HG03439 (cell line): ENCODE measurements at regions not wholly inside any gene's neighbourhood (a gene's known extent, or its start where the extent isn't known, plus 50 kb on each side); places are given as distances from the start of the nearest gene placed in this dataset.

Experiments used
- ATAC-seq: cut with Tn5 transposase; IDR thresholded peaks from one replicate; pipeline ENCODE4 v1.9.1; 2021; ENCODE audit warnings: mild to moderate bottlenecking, moderate library complexity; ENCODE audit not compliant: unreplicated experiment

DNA sequence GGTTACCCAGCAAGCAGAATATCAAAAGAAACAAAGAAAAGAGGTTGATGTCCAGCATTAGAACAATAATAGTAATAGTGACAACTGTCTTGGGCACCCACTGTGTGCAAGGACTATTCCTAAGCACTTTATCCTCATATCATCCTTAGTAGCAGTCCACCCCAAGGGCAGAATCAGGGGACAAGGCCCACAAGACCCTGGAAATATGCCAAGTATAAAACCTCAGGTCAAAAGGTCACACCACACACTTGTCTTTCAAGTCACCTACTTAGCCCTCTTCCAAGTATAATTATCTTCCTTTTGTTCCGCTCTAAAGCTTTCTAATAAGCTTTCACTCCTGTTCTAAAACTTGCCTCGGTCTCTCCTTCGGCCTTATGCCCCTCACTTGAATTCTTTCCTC lies 124.0 kb upstream of the STT3B start:
- ATAC-seq: no peak

DNA sequence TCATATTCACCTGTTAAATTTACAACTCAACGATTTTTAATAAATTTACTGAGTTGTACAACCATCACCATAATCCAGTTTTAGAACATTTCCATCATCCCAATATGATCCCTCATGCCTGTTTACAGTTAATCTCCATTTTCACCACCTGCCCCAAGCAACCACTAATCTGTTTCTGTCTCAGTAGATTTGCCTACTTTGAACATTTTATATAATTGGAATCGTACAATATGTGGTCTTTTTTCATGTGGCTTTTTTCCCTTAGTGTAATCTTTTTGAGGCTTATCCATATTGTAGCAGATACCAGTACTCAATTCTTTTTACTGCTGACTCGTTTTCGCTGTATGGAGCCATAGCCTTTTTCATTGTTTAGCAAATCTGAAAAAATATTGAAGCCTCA lies 123.3 kb upstream of the STT3B start:
- ATAC-seq: no peak

DNA sequence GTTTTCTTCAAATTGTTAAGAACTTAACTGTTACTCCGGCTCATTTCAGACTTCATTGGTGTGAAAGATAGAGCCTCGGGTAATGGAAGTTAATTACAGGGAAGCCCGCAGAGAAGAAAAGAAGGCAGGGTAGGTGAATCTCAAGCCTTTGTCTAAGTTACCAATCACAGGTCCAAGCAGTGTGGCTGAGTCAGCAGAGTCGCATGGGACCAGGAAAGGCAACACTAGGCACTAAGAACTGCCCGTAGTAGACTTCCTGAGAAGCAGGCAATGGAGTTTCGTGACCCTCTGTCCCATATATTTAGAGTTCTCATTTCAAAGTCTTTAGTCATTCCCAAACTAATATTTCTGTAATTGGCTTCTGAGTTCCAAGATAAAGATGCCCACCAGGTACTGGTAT lies 122.9 kb upstream of the STT3B start:
- ATAC-seq: no peak

DNA sequence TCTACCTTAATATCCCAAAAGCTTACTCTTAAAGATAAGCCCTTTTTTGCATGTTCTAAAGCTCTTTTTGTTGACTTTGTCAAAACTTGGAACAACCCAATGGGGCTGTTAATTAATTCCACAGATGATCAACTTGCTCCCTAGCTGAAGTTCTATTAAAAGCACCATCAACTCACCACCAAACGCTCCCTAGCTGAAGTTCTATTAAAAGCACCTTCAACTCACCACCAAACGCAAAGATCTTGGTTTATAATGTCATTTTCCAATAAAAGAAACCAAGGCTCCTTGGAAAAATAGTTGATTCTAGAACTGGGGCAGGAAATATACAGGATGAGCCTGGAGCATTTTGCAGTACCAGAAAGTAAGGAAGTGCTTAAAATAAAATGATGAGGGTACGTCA lies 122.3 kb upstream of the STT3B start:
- no peak for ATAC-seq

DNA sequence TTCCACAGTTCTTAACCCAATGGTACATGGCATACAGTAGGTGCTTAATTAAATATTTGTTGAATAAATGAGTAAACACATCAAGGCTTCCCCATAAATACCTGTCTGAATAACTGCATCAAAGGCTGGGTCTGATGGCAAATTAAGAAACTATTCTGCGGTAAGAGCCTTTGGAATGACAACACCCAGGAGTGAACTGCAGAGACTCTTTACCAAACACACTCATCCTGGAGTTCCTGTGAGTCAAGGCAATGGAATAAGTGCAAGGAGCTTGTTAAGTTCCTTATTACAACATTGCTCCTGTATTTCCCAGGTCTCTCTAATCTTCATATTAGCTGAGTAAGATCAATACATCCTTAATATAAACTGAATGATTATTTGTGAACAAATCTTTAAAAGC lies 119.9 kb upstream of the STT3B start:
- ATAC-seq: no peak

DNA sequence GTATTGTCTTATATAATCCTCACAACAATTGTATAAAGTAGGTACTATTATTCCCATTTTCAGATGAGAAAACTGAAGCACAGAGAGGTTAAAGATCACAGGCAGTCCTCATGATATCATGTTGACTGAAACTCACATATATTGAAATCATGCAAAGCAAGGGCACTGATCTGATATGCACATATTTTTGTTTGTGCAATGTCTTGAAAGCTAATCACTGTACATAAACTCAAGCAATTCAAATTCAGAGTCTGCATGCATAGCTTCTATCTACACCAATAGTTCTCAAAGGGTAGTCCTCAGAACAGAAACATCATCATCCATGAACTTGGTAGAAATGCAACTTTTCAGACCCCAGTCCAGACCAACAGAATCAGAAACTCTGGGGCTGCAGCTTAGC lies 119.2 kb upstream of the STT3B start:
- ATAC-seq: no peak

DNA sequence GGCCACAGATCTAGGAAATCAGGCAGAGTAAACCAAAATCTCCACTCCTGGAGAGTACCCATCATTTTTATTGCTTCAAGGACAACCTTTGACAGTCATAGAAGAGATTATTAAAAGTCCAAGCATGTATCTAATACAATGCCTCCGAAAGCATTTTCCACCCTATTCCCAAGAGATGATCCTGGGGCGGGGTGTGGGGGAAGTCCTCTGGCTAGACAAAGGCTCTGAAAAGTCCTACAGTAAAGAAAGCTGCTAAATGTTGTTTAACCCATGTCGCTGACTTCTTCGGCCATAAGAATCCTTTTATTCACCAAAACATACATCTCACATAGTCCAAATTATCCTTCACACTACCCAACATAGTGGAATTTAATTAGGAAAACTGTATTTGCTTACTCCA lies 115.7 kb upstream of the STT3B start:
- ATAC-seq: no peak

DNA sequence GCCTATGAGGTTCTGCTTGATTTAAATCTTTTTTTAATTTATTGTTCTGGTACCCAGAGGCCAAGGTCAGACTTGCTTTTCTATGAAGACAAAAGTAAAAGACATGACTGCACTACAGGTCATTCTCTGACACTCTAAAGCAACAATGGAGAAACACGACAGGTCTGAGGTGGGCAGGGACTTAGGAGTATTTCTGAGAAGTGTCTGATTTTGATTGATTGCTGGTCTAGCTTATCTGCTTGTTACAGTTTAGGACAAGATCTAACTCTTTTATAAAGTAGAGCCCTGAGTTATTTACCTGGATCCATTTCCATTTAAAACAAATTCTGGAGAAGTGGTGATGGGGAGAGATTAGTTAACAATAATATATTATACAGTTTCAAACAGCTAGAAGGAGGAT lies 115.2 kb upstream of the STT3B start:
- ATAC-seq: no peak

DNA sequence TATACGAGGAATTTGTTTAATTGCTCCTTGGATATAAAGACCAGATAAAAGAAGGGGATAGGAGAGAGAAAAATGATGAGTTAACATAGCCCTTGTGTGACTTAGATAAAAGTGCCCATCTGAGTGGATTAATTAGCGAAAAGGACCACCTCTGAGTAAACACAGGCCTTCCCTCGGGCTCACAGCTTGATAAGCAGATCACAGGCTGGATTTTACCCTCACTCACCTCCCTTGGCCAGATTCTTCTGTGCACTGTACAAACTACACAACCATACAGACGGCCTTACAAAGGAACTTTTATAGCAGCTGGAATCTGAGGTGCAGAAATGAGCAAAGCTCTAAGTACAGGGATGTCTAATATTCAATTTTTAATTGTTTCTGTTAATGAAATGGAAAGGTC lies 112.4 kb upstream of the STT3B start:
- no peak for ATAC-seq

DNA sequence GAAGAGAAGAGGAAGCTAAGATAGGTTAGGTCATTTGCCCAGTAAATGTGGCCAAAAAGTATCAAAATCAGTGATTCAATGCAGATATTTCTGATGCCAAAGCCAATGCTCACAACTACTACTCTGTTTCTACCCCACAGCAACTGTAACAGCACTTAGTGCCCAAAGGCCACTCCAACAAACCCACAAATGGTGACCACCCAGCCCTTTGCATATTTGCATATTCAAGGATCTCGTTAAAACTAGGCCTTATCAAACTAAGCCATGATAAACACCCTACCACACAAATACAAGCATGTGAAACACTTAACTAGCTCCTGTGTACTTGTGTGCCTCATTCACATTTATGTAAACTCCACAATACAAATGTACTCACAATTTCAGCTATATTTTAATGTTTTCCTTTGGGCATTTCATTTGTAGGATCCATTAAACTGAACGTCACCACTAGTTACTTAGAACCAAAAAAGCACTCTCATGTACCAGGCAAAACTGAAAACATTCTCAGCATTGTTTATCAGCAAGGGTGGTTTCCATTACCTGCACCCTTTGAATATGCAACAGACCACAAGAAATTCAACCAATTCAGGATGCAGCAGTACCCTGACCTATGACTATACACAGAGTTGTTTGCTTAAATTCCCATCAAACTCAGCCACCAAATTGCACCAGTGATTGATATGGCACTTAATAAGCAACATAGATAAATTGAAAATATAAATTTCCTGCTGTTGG lies 111.2 kb upstream of the STT3B start:
- no peak for ATAC-seq

DNA sequence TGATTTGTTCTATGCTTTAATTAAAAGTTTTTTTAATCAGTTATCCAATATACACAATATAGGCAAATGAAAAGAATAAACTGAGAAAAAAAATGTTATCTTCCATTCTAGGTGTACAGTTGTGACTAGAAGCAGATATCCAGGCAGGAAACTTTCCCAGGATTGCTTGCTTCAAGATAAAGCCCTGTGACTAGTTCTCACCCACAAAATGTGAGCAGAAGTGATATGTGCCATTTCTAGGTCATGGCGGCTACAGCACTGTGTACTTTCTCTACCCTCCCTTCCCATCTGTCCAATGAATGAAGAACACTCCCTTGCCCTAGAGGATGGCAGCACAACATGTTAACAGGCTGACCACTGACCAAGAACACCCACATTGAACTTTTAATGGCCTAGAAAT lies 110.5 kb upstream of the STT3B start:
- no peak for ATAC-seq

DNA sequence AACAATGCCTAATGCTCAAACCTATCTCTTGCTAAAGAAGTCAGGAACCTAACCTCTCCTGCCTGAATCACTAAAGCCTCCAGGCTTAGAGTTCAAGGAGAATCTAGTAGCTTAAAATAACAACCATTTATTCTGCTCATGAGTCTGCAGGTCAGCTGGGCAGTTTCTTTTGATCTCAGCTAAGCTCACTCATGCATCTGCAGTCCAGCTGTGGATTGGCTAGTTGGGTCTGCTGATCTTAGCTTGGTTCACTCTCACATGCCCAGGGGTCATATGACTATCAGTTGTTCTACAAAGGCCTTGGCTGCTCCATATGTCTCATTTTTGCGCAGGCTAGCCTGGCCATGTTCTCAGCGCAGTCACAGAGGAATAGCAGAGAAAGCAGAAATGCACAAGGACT lies 109.2 kb upstream of the STT3B start:
- ATAC-seq: no peak

DNA sequence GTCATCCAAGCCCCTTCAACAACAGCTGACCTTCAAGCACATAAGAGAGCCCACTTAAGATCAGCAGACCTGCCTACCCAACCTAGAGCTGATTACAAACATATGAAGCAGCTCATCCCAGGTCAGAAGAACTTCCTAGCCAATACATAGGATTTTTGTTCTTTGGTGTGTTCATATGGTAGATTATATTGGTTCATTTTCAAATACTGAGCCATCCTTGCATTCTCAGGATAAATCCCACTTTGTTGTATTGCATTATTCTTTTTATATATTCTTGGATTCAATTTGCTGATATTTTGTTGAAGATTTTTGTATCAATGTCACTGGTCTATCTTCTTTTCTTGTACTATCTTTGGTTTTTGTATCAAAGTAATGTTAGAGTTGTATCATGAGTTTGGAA lies 107.3 kb upstream of the STT3B start:
- no peak for ATAC-seq

DNA sequence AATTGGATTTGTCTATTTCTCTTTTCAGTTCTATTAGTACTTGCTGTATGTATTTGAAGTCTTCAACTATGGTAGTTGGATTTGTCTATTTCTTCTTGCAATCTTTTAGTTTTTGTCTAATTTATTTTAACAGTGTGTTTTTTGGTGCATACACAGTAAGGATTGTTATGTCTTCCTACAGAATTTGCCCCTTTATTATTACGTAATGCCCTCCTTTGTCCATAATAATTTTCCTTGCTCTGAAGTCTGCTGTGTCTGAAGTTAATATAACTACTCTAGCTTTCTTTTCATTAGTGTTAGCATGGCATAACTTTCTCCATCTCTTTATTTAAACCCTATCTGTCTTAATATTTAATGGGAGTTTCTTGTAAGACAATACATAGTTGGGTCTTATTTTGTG lies 105.1 kb upstream of the STT3B start:
- no peak for ATAC-seq

DNA sequence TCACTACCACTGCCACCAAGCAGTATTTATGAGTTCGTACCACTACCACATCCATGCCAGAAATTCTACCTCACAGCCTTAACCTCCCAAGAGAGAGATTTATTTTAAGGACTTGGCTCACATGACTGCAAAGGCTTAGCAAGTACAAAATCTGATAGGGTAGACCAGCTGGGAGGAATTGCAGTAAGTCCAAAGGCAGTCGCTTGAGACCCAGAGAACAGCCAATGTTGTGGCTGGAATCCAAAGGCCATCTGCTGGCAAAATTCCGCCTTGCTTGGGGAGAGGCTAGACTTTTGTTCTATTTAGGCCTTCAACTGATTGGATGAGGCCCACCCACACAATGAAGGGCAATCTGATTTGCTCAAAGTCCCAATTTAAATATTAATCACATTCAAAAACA lies 101.4 kb upstream of the STT3B start:
- no peak for ATAC-seq

DNA sequence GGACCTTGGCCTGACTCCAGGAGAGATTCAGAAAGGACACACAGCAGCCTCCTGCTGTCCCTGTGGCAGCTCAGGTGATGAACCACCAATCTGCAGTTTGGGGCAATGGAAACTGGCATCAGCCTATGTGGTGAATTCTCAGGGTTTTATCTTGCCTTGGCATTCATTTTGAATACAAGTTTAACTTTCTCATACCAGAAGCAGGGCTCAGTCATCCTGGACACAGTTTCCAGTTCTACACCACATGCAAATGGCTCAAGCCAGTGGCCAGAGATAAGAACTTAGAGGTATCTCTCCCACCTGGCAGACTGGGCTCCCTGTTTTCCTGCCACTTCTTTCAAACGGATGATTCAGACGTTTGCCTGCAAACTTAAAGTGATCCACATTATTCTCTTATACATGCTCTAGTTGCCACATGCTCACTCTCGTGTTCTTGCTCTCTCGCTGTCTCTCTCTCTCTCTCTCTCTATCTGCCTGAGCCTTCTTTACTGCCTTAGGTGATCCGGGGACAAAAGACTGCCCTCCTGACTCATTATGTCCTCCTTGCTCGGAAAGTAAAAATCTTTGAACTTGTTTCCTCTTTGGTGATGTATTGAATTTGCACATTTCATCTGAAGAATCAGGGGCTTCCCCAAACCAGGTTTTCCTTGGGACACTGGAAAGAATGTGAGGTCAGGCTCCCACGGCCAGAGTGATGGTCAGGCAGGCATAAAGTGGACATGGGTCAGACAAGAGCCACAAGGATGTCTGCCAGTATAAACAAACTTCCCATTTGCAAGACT lies 99.6 kb upstream of the STT3B start:
- no peak for ATAC-seq

DNA sequence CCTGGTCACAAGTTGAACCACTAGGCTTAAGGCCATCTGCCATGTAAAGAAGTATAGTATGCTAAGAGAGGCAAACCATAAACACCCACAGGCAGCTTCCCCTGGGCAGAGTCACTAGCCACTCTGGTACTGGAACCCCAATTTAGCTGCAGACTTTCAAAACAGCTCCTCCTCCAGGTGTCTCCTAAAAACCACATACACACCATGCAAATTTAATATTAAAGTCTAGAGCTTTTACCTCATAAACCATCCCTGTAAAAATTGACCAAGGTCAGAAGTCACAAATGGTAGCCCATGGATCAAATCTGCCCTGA lies 99.1 kb upstream of the STT3B start:
- ATAC-seq: no peak

DNA sequence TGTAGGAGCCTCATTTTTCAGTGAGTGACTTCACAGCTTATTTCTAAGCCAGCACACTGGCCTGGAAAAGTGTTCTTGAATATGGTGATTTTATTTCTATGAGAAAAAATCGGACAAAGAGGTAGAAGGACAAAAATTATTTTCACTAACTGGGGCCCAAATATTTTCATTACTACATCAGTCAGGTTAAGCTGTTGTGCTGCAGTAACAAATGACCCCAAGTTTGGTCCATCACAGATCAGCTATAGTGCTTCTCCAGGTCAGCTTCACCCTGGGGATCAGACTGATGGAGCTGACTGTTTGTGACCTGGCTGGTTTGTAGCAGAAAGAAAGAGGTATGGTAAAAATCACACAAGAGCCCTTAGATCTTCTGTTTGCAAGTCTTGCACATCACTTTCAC lies 97.9 kb upstream of the STT3B start:
- ATAC-seq: no peak

DNA sequence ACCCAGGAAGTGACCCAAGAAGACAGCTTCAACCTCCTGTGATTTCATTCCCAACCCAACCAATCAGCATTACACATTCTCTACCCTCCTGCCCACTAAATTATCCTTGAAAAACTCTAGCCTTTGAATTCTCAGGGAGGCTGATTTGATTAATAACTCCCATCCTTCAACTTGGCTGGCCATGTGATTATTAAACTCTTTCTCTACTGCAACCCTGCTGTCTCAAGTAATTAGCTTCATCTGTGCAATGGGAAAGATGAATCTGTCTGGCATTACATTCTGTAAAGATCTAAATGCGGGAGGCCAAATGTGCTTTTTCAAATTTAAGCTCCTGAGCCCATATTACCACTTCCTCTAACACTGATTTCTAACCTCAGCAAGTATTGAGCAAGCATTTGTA lies 95.9 kb upstream of the STT3B start:
- ATAC-seq: no peak

DNA sequence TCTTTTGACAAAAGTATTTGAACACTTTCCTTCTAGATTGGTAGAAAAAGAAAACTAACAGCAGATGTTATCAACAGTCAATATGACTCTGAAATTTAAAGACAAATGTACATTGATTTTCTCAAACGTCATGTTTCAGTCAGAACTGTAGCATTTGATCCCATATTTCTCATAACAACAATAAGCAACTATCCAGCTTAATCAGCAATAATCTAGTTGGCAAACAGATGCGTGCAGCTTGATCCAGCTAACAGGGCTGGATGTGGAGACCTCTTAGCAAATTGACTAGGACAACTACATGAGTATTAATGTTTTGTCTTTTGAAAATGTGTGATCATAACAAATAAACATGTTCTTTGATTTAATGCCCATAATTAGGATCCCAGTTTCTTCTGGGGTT lies 94.0 kb upstream of the STT3B start:
- no peak for ATAC-seq

DNA sequence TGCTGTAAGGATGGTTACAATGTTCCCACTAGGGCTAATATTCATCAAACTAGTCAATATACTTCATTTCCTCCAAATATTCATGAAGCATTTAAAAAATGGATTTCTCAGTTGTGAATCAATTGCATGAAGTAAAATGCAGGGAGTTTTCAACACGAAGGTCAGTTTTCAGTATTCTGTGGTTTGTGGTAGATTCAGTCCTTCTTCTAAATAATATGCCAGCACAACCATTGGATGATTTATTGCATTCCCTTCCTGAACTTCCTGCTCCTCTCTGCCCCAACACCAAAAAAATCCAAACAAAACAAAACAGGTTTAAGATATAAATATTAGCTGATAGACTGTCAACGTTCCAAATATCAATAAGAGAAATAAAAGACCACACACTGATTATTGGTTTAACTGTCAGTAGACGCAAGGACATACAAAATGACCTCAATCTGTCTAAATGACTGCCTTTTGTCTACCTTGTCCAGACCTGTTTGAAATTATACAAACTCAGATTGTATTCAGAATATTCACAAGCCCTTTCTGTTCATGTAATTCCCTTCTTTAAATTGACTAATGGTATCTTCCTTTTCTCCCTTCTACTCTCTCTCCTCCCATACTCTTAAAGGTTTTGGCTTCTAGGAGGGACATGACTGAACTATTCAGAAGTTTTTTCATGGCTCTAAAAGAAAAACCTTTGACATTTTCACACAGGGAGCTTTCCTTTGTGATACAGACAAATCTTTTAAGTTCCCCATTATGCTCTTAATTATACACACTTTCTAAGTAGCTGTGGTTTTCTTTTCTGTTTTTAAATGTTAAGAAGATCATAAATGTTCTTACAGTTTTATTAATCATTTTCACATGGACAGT lies 92.6 kb upstream of the STT3B start:
- no peak for ATAC-seq

DNA sequence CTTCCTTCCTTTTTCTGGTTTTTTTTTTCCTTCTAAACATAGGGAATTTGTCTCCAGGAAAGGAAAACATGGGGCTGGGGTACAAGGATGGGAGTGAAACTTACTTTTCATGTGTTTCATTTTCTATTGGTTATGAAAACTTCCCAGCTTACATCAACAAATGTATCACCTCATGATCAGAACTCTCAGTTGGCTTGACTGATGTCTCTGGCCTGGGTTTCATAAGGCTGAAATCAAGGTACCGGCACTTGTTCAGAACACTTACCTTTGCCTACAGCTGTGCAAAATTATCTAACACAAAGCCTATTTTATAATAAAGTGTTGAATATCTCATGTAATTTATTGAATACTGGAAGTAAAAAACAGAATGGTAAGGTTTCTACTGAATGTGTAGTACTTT lies 91.8 kb upstream of the STT3B start:
- ATAC-seq: no peak
